Body of pancreas (tissue), 4 donors: ENCODE measurements at regions not wholly inside any gene's neighbourhood (a gene's known extent, or its start where the extent isn't known, plus 50 kb on each side); places are given as distances from the start of the nearest gene placed in this dataset.

Source experiments
- ATAC-seq: fragments of 150-250 bp; one replicate; pipeline ENCODE4 v1.9.1; 2016
- DNase-seq, 4 donors: peaks; one replicate each; pipeline ENCODE4 v3.0.0-alpha.2; 2019
- H3K27ac ChIP-seq, 4 donors: fragments of 200-600 bp; sonication (generic); 1 replicate in 3 of 4; 2 replicates in 1 of 4; pipeline versions ENCODE4 v1.5.1 to v1.6.1; 2016 to 2019; ENCODE audit warnings: mild to moderate bottlenecking in 1 of 4, mixed read lengths in 1 of 4, moderate library complexity in 1 of 4
- H3K27me3 ChIP-seq, 2 donors: fragments of 200-600 bp; sonication (generic); one replicate each; pipeline ENCODE4 v1.6.0; 2016; ENCODE audit warnings: mild to moderate bottlenecking in 1 of 2
- H3K36me3 ChIP-seq, 2 donors: fragments of 200-600 bp; sonication (generic); replicated peaks in 1 of 2; 2 replicates each; pipeline ENCODE4 v1.5.1; 2016; ENCODE audit warnings: low read depth in 2 of 2; ENCODE audit not compliant: insufficient read depth in 1 of 2
- H3K4me1 ChIP-seq: fragments of 200-600 bp; sonication (generic); one replicate; pipeline ENCODE4 v1.6.0; 2016
- H3K4me3 ChIP-seq, 2 donors: fragments of 200-600 bp; sonication (generic); 1 replicate in 1 of 2; 2 replicates in 1 of 2; pipeline ENCODE4 v1.5.1; 2016 to 2019
- H3K9me3 ChIP-seq, 3 donors: fragments of 200-600 bp; sonication (generic); 1 replicate in 2 of 3; 2 replicates in 1 of 3; pipeline ENCODE4 v1.5.1; 2016
- POLR2A ChIP-seq, 3 donors: fragments of 450-650 bp; IDR thresholded peaks; one replicate each; pipeline ENCODE4 v1.6.1; 2016; ENCODE audit warnings: antibody characterized with exemption in 3 of 3, mild to moderate bottlenecking in 2 of 3
- WGBS, 2 donors: methylation state at CpG; one replicate each; pipeline ENCODE4 v1.1.5; 2017; 5-methylcytosine and 5-hydroxymethylcytosine counted together
- intact Hi-C: fragments of 100-400 bp; cut with DNase I; formaldehyde crosslinking; loops from one replicate; pipeline ENCODE4 v1.15.1; 2023
- TF ChIP-seq, protein P1 (sequence below), 7 experiments: fragments of 450-650 bp in 4 of 7; fragments of 200-600 bp in 3 of 7; sonication (generic) in 3 of 7; IDR thresholded peaks; one replicate each; pipeline ENCODE4 v1.5.1; 2016 to 2019; ENCODE audit warnings: antibody characterized with exemption in 7 of 7

DNA sequence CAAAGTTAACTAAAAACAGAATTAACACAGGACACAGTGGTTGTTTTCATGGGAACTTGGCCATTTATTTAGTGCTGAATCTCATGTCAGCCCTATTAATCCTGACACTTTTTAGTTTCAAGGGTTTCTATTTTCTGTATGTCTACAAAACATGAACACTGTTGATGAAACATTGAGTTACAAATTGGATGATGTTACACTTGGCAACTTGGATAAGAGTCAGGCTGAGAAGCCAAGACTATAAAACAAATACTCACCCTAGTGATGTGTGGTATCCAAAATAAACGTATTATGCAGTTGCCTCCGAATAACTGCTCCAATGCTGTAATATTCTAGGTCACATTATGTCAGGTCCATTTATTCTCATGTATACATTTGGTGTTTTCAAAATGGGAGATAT lies 349.6 kb downstream of the ZIC1 start:
- no peak for TF ChIP-seq POLR2A (IDR thresholded peaks at IDR 0.05)
- DNase-seq = no peak
- Histone ChIP-seq H3K4me3 (no peak overlapping the region), H3K27ac (no peak overlapping the region), H3K9me3 (no peaks in the 10 kb centered on the region), H3K36me3 (no peaks in the 10 kb centered on the region), H3K27me3 (no peaks in the 10 kb centered on the region), H3K4me1 (no peaks in the 10 kb centered on the region)
- 57 to 73% methylated on average over 2 of the region's 2 CpGs for WGBS, 2 donors
- no peak for ATAC-seq
- intact Hi-C loops = no loop called here

DNA sequence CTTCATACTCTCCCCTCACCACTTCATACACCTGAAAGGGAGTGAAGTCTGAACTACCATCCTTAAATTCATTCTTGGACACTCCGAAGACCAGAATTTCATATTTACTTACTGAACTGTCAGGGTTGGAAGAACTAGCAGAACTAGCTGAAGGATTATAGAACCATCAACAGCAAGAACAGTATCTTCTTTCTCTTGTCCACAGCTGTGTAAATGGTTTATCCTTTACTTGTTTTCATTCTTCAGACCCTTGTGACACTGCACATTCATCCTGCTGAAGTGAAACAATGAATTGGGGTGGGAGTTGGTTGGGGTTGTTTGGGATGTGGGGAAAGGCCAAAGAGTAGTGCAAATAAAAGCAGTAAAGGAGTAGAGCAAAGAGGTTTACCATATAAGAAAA lies 350.9 kb downstream of the ZIC1 start:
- intact Hi-C loops = no loop called here
- Histone ChIP-seq H3K36me3 (no peaks in the 10 kb centered on the region), H3K9me3 (no peaks in the 10 kb centered on the region), H3K27me3 (no peaks in the 10 kb centered on the region), H3K4me1 (no peaks in the 10 kb centered on the region), H3K4me3 (no peak overlapping the region), H3K27ac (no peak overlapping the region)
- 41 to 46% methylated on average over 1 of the region's 1 CpG for WGBS, 2 donors
- ATAC-seq = no peak
- TF ChIP-seq, protein P1, sequence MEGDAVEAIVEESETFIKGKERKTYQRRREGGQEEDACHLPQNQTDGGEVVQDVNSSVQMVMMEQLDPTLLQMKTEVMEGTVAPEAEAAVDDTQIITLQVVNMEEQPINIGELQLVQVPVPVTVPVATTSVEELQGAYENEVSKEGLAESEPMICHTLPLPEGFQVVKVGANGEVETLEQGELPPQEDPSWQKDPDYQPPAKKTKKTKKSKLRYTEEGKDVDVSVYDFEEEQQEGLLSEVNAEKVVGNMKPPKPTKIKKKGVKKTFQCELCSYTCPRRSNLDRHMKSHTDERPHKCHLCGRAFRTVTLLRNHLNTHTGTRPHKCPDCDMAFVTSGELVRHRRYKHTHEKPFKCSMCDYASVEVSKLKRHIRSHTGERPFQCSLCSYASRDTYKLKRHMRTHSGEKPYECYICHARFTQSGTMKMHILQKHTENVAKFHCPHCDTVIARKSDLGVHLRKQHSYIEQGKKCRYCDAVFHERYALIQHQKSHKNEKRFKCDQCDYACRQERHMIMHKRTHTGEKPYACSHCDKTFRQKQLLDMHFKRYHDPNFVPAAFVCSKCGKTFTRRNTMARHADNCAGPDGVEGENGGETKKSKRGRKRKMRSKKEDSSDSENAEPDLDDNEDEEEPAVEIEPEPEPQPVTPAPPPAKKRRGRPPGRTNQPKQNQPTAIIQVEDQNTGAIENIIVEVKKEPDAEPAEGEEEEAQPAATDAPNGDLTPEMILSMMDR (IDR thresholded peaks at IDR 0.05) = no peak
- TF ChIP-seq POLR2A (IDR thresholded peaks at IDR 0.05) = no peak
- no peak for DNase-seq

DNA sequence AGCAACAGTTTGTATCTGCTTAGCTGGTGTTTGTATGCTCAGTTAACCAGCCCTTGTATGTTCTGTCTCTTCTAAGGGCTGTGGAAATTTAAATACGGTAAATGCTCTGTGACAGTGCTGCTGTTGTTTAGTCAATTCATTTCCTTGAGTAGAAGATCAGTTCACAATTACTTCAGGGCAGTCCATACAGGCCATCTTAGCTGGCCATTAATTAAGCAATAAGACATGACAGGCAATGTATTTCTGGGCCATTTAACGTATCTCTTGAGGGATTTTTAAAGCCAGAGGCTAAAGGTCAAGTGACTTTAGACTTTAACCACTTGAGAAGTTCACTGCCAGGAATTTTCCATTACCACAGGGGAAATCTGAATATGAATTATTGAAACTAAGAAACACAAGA lies 351.8 kb downstream of the ZIC1 start:
- no peak for ATAC-seq
- Histone ChIP-seq H3K9me3 (no peaks in the 10 kb centered on the region), H3K4me3 (no peak overlapping the region), H3K4me1 (no peaks in the 10 kb centered on the region), H3K27me3 (no peaks in the 10 kb centered on the region), H3K36me3 (no peaks in the 10 kb centered on the region), H3K27ac (no peak overlapping the region)
- intact Hi-C loops = no loop called here
- WGBS, 2 donors = 12 to 32% methylated on average over 2 of the region's 2 CpGs
- DNase-seq = no peak
- TF ChIP-seq, protein P1 (IDR thresholded peaks at IDR 0.05) = no peak
- TF ChIP-seq POLR2A (IDR thresholded peaks at IDR 0.05) = no peak

DNA sequence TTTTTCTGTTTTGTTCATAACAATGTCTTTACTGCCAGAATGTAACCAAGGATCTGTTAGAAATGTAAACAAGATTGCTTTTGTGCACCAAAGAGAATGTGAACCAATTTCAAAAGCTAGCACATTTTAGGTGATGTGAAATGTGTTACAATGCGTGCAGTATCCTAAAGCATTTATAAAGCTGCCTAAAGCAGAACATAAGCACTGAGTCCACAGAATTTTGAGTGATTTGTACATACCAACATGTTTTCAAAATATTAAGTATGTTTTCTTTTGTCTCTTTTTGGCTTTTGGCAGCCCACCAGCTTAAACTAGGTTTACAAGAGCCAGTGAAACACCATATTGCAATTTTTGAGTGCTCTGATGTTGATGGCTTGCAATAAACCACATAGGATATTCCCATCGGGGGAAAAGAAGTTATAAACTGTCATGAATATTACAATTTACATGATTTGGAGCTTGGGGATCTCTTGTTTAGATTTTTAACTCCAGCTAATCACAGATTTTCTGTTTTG lies 364.0 kb downstream of the ZIC1 start:
- TF ChIP-seq, protein P1 (IDR thresholded peaks at IDR 0.05) = no peak
- TF ChIP-seq POLR2A (IDR thresholded peaks at IDR 0.05) = no peak
- intact Hi-C loops = no loop called here
- DNase-seq (no peak), ATAC-seq (no peak)
- Histone ChIP-seq H3K27ac (no peak overlapping the region), H3K9me3 (no peaks in the 10 kb centered on the region), H3K36me3 (no peaks in the 10 kb centered on the region), H3K27me3 (no peaks in the 10 kb centered on the region), H3K4me3 (no peak overlapping the region), H3K4me1 (no peaks in the 10 kb centered on the region)
- WGBS, 2 donors = 48 to 50% methylated on average over 2 of the region's 2 CpGs

DNA sequence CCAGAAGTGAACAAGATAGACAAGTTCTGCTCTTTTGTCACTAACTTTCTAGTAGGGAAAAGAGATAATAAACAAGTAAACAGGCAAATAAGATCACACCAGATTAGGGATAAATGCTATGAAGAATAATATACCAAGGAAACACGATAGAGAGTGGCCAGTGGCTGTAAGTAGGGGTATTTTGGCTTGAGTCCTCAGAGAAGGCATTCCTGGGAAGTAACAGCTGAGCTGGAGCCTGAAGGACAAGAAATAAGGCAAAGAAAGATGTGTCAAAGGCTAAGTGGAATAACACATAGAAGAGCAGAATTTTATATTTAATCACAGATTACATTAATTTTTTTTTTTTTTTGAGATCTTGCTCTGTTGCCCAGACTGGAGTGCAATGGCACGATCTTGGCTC lies 366.2 kb downstream of the ZIC1 start:
- no peaks in the 10 kb centered on the region for H3K9me3 ChIP-seq
- WGBS, 2 donors = 54 to 55% methylated on average over 2 of the region's 2 CpGs
- ATAC-seq = no peak
- H3K27ac ChIP-seq = no peak overlapping the region
- no peaks in the 10 kb centered on the region for H3K36me3 ChIP-seq
- H3K4me3 ChIP-seq = no peak overlapping the region
- TF ChIP-seq POLR2A (IDR thresholded peaks at IDR 0.05) = no peak
- TF ChIP-seq, protein P1 (IDR thresholded peaks at IDR 0.05) = no peak
- intact Hi-C loops = no loop called here
- H3K27me3 ChIP-seq = no peaks in the 10 kb centered on the region
- H3K4me1 ChIP-seq = no peaks in the 10 kb centered on the region
- no peak for DNase-seq
